ENCODE measurements at regions not wholly inside any gene's neighbourhood (a gene's known extent, or its start where the extent isn't known, plus 50 kb on each side); places are given as distances from the start of the nearest gene placed in this dataset.

DNA sequence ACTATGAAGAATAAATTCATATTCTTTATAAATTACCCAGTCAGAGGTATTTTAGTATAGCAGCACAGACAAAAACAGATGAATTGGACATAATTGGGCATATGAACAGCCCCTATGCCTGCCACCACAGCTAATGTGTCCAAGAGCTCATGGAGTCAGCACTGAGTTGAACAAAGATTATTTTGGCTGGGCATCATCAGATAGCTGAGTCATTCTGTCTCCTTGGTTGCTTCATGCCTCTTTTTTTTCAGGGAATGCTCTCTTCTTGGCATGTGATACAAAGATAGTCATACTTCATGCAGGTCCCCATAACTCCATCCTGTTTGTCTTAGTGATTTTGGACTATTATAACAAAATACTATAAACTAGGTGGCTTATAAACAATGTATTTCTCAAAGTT is 275.6 kb downstream of the TENT5A start:
- H3K9me3 Mint-ChIP-seq (ENCODE audit: low read depth): no peaks in the 10 kb centered on the region
- no peak overlapping the region for H3K4me3 Mint-ChIP-seq (ENCODE audit: low read depth)
- no peaks in the 10 kb centered on the region for H3K4me1 Mint-ChIP-seq (ENCODE audit: low read depth)
- DNase-seq (ENCODE audit: low spot score, unreplicated experiment): no peak
- H3K27me3 Mint-ChIP-seq: no peaks in the 10 kb centered on the region
- H3K27ac Mint-ChIP-seq: no peak overlapping the region
- TF ChIP-seq, protein P1, sequence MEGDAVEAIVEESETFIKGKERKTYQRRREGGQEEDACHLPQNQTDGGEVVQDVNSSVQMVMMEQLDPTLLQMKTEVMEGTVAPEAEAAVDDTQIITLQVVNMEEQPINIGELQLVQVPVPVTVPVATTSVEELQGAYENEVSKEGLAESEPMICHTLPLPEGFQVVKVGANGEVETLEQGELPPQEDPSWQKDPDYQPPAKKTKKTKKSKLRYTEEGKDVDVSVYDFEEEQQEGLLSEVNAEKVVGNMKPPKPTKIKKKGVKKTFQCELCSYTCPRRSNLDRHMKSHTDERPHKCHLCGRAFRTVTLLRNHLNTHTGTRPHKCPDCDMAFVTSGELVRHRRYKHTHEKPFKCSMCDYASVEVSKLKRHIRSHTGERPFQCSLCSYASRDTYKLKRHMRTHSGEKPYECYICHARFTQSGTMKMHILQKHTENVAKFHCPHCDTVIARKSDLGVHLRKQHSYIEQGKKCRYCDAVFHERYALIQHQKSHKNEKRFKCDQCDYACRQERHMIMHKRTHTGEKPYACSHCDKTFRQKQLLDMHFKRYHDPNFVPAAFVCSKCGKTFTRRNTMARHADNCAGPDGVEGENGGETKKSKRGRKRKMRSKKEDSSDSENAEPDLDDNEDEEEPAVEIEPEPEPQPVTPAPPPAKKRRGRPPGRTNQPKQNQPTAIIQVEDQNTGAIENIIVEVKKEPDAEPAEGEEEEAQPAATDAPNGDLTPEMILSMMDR (IDR thresholded peaks at IDR 0.05; ENCODE audit: unreplicated experiment): no peak
- no peaks in the 10 kb centered on the region for H3K36me3 Mint-ChIP-seq (ENCODE audit: insufficient read depth)

DNA sequence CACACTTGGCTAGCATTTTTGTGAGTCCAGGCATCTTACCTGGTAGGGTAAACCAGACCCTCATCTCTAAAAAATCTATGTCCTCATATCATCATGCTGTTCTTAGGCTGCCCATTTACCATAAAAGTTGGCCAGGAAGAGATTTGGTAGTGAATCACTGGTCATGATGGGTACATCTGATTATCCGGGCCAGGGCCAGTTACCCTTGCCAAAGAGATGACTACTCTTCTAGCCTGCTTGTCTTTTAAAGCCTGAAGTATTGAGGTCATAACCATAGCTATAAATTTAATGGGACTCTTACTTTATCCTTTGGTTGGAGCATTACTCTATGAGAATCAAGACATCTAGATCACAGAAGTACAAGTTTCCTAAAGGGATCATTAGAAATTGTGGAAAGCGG is 276.8 kb downstream of the TENT5A start:
- Mint-ChIP-seq H3K36me3 (ENCODE audit: insufficient read depth) (no peaks in the 10 kb centered on the region), H3K4me3 (ENCODE audit: low read depth) (no peak overlapping the region), H3K9me3 (ENCODE audit: low read depth) (no peaks in the 10 kb centered on the region), H3K27me3 (no peaks in the 10 kb centered on the region), H3K27ac (no peak overlapping the region), H3K4me1 (ENCODE audit: low read depth) (no peaks in the 10 kb centered on the region)
- DNase-seq (ENCODE audit: low spot score, unreplicated experiment): no peak
- TF ChIP-seq, protein P1 (IDR thresholded peaks at IDR 0.05; ENCODE audit: unreplicated experiment): no peak

DNA sequence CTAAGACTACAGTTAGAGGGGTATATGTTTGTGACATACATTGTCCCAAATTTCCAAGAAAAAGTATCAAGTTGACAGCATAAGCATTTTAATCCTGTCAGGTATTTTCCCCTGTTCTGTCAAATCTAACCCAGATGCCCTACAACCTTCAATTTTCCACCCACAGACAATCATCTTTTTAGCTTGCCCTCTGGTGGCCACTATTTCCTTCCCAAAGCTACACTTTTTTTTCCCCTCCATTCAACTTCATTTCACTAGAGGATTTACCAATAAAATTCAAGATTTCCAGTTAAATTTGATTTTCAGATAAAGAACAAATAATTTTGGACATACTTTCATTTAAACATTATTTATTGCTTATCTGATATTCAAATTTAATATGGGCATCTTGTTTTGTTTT is 286.6 kb downstream of the TENT5A start:
- Mint-ChIP-seq H3K4me1 (ENCODE audit: low read depth) (no peaks in the 10 kb centered on the region), H3K27me3 (no peaks in the 10 kb centered on the region), H3K4me3 (ENCODE audit: low read depth) (no peak overlapping the region), H3K36me3 (ENCODE audit: insufficient read depth) (no peaks in the 10 kb centered on the region), H3K27ac (no peak overlapping the region), H3K9me3 (ENCODE audit: low read depth) (peaks cover 16% of the 10 kb centered on the region)
- TF ChIP-seq, protein P1 (IDR thresholded peaks at IDR 0.05; ENCODE audit: unreplicated experiment): peak; percentile 66
- no peak for DNase-seq (ENCODE audit: low spot score, unreplicated experiment)

DNA sequence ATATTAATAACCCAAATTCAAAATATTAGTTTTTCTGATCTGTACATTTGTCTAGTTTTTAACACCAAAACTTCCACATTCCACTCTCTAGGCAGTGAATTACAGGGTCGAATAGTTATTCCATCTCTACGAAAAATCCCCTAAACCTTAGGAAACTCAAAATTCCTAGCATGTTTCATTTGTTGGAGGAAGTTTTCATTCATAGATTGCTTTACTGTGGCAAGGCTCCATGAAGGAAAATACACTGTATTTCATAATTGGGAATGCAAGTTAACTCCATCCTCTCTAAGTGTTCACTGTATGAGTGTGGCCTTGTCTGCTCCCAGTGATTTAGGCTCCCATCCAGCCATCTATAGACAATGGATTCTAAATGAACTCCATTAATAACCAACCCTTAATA is 296.1 kb downstream of the TENT5A start:
- Mint-ChIP-seq H3K9me3 (ENCODE audit: low read depth) (peaks cover 5% of the 10 kb centered on the region), H3K27me3 (no peaks in the 10 kb centered on the region), H3K4me3 (ENCODE audit: low read depth) (no peak overlapping the region), H3K27ac (no peak overlapping the region), H3K36me3 (ENCODE audit: insufficient read depth) (no peaks in the 10 kb centered on the region), H3K4me1 (ENCODE audit: low read depth) (no peaks in the 10 kb centered on the region)
- TF ChIP-seq, protein P1 (IDR thresholded peaks at IDR 0.05; ENCODE audit: unreplicated experiment): no peak
- DNase-seq (ENCODE audit: low spot score, unreplicated experiment): no peak

DNA sequence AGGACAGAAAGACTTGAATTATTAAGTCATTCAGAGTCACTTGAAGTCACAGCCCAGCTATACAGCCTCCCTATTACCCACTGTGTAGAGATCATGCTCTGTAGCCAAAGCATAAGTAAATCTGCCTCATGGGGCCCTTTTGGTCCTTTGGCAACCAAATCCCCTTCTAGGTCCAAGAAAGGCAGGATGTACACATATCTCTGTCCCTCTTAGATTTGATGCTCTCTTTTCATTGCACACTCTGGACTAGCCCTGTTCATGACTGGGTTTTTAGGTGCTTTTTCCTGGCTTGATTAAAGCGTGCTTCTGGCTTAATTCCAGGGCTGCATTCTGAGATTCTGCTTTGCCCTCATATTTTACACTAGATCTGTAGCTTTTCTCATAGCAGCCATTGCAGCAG is 296.8 kb downstream of the TENT5A start:
- Mint-ChIP-seq H3K27ac (no peak overlapping the region), H3K9me3 (ENCODE audit: low read depth) (peaks cover 4% of the 10 kb centered on the region), H3K27me3 (no peaks in the 10 kb centered on the region), H3K4me1 (ENCODE audit: low read depth) (no peaks in the 10 kb centered on the region), H3K36me3 (ENCODE audit: insufficient read depth) (no peaks in the 10 kb centered on the region), H3K4me3 (ENCODE audit: low read depth) (no peak overlapping the region)
- TF ChIP-seq, protein P1 (IDR thresholded peaks at IDR 0.05; ENCODE audit: unreplicated experiment): no peak
- no peak for DNase-seq (ENCODE audit: low spot score, unreplicated experiment)
